GM19324 (cell line): ENCODE measurements at regions not wholly inside any gene's neighbourhood (a gene's known extent, or its start where the extent isn't known, plus 50 kb on each side); places are given as distances from the start of the nearest gene placed in this dataset.

Source experiments
- ATAC-seq: cut with Tn5 transposase; IDR thresholded peaks from one replicate; pipeline ENCODE4 v1.9.1; 2021; ENCODE audit warnings: mild to moderate bottlenecking, moderate library complexity; ENCODE audit not compliant: unreplicated experiment, low FRiP score

DNA sequence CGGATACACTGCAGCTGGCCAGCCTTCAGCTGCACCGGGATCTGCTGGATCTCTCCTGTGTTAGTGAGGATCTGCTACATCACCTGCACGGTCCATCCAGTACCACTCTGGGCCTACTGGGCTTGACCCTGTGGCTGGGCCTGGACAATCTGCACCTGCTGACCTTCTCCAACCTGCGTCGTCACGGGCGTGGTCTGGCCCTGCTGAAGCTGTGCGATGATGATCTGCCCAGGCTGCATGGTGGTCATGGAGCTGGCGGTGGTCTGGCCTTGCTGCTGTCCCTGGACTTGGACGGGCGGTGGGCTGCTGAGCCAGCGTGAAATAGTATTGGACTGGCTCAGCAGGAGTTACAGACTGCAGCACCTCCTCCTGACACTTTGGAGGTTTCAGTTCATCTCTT, 137.1 kb upstream of the GAS1 start:
- ATAC-seq = no peak

DNA sequence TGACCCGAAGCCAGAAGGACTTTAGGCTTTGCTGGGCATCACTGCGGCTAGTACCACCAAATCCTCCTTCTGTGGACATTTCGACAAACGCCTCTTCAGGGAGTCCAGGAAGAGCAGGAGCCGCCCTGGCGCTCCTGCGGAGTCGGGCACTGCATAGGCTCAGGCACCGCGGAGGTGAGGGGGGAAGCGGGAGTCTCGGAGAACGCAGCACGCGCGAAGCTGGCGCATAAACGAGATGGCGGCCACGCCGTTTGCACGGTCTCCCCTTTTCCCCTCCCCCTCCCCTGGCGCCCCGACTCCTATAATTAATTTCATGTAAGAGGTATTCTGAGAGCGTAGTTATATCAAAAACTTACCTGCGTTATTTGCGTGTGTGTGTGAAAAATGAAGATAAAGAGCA, 137.8 kb upstream of the GAS1 start:
- no peak for ATAC-seq

GRCh38 chr9:87085521-87085920, 138.2 kb upstream of the GAS1 start:
- ATAC-seq = no peak

DNA sequence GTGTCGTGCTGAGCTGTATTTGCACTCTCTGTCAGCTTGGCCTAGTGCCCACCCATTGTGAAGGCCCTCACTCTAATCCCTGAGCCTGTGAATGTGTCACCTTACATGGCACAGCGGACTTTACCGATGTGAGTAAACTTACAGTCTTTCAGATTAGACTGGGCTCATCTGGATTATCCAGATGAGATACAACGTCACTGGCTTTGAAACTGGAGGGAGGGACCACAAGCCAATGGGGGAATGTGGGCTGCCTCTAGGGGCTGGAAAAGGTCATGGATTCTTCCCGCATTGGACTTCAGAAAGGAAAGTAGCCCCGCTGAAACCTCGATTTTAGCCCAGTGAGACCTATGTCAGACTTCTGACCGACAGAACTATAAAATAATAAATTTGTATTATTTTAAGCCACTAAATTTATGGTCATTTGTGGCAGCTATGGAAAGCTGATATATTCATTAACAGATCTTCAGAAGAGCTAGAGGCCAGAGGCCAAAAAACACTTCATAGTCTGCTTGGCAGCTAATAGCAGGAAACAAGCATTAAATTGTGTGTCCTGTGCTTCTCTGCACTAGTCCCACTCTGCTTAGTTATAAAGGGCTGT, 139.0 kb upstream of the GAS1 start:
- ATAC-seq = no peak

GRCh38 chr9:87087197-87087596, 139.9 kb upstream of the GAS1 start:
- ATAC-seq = no peak

DNA sequence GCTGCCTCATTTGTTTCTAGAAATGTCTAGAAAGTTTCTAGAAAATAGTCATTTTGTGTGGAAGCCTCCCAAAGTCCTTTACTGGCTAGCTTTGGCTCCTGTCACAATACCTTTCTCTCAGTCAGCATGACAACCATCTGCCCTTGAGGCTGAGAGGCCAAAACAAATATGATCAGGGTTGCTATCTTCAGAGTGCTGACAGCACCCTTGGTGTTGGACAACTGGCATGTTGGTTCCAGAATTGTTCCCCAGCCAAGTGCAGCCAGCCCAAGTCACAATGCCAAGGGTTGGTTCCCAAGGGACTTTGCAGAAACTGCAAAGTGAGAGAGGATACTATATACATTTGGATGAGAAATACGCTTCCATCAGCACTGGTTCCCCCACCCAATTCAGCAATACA, 140.9 kb upstream of the GAS1 start:
- no peak for ATAC-seq

- no peak for ATAC-seq
These were observed 141.5 kb upstream of the GAS1 start for GRCh38 chr9:87088621-87089365.

DNA sequence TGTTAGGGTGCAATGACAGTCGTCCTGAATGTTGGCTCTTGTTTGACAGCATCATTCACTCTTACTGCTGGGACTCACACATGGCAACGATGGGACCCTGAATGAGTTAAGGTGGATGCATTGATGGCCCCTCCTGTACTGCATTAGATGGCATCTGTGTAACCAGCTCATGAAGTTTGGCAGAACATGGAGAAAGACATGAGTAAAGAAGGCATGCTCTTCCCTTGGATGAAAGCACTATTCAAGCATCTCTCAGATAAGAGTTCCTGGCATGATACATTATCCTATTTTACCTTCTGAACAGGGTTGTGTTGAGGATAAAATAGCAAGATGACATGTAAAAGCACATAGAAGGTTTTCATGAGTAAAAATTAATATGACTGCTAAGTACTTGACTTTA, 142.2 kb upstream of the GAS1 start:
- ATAC-seq = no peak

DNA sequence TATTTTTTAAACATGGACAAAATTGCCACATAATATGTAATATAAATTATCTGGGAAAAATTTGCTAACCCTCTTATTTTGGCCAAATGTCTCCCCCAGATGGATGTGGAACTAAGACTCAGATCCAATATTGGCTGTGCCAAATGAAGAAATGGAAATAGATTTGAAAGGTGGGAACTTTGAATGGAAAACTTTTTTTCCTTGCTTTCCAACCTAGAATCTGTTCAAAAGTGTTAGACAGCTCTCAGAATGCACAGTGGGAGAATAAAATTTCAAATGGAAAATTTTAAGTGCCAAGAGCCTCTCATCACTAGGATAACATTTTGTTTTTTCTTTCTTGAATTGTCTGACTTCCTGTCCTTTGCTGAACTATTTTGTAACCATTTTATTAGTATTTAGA, 142.6 kb upstream of the GAS1 start:
- no peak for ATAC-seq

- no peak for ATAC-seq
These were observed 146.5 kb upstream of the GAS1 start for GRCh38 chr9:87093777-87094176.

DNA sequence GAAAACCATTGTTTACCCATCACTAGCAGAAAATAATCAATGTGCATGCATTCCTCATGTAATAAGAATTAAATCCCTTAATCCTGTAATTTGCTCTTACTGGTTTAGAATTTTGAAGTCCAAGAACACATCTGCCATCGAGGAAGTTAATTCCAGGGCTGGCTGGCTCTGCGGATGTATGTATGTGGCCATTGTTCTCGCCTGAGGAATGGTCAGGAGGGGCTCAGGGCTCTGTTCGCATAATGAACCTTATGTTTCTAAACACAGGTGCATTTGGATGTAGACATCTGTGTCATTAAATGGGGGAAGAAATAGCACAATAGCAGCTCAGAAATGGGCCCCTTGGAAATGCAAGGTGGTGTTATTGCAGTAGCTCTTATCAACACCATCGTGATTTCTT, 148.6 kb upstream of the GAS1 start:
- ATAC-seq = no peak

DNA sequence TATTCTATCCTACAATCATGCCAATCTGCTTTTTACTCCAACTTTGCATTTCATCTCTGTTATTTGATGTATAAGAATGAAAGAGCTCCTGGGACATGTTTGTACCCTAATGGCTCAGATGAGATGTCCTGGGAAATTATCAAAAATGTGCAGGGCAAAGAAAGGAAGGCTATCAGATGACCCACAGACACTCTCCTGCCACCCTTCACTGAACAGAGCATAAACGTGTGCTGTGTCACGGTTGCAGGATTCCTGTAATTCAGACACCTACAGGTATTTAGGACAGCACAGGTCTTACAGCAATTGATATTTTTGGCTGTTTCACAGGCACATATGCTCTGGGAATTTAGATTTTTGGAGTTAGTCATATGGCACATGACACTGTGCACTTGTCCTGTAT, 149.2 kb upstream of the GAS1 start:
- no peak for ATAC-seq

DNA sequence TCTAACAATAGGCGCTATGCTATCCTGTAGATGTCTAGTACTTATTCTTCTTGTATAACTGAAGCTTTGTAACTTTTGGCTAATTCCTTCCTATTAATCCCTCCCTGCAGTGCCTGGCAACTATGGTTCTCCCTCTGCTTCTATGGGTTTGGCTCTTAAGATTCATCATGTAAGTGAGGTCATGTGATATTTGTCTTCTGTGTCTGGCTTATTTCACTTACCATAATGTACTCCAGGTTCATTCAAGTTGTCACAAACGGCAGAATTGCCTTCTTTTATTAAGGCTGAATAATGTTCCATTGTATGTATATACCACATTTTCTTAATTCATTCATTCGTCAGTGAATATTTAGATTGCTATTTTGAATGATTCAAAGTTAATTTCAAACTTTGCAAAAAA, 149.9 kb upstream of the GAS1 start:
- ATAC-seq = no peak

- ATAC-seq = no peak
These were observed 152.1 kb upstream of the GAS1 start for GRCh38 chr9:87099407-87099806.

GRCh38 chr9:87100001-87100400, 152.7 kb upstream of the GAS1 start:
- no peak for ATAC-seq

GRCh38 chr9:87102126-87102525, 154.8 kb upstream of the GAS1 start:
- ATAC-seq = no peak

DNA sequence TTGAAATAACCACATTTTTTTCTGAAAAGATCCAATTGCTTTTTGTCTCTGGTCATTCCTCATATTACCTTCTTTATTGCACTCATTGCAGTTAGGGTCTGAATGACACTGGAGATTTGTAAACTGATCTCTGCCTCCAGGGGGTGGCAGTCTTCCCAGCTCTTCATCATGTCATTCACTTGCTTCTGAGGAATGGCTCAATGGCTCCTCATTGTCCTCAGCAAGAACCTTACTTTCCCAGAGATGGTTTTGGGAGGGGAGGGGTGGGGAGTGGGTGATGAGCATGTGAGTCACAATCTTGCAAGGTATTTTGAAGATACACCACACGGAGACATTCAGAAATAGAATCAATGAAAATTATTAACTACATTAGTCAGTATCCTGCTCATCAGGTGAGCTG, 159.8 kb upstream of the GAS1 start:
- no peak for ATAC-seq

DNA sequence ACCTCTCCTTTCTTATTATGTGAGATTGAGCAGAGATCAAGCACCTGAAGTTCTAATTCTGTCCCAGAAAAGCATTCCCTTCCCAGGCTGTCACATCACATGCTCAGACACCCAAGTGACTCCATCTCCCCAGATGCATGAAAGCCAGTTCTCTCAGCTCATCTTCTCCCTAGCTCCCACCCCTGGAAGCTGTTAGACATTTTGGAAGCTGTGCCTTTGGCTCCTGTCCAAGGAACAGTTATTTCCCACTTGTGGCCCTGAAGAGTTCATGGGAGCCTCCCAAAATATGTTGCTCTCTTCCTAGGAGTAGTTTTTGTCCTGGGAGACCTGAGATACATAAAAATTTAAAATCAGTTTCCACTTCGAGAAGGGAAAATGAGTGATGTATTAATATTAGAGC, 161.4 kb upstream of the GAS1 start:
- ATAC-seq = no peak

DNA sequence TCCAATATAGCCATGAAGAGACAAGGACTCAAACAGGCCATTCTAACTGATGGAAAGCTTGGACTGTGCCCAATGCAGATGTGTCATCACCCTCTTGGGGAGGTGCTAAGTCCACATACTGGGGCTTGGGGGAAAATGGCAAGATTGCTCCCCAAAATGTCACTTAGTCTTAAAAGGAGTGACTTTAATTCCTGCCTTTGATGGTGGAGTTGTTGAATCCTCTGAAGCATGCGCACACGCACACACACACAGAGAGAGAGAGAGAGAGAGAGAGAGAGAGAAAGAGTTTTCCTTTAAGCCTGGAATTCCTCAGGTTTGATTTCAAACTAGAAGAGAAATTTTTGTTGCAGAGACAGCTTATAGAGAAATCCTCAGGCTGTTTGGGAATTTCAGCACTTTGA, 161.9 kb upstream of the GAS1 start:
- ATAC-seq = no peak

- ATAC-seq = no peak
These were observed 162.5 kb upstream of the GAS1 start for GRCh38 chr9:87109851-87110250.

DNA sequence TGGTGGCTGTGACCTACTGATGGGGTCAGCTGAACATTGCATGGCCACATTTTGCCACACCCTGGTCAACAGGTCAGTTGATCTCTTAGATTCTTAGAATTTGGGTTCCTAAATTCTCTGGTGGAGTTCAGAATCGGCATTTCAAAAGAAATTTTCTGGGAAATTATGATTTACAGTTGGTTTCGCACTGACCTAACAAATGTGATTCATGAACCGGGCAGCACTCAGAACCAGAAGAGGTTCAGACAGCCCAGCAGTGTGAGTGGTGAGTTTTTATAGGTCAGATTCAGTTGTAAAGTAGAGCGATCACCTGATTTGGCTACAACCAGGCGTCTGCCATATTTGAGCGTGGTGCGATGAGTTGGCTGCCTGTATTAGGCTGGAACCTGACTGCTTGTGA, 163.7 kb upstream of the GAS1 start:
- no peak for ATAC-seq

- ATAC-seq = no peak
These were observed 165.3 kb upstream of the GAS1 start for GRCh38 chr9:87112656-87113055.

- no peak for ATAC-seq
These were observed 166.6 kb upstream of the GAS1 start for GRCh38 chr9:87113874-87114273.
